Caco-2 (cell line): ENCODE measurements at regions not wholly inside any gene's neighbourhood (a gene's known extent, or its start where the extent isn't known, plus 50 kb on each side); places are given as distances from the start of the nearest gene placed in this dataset.

Experiments
- BruUV-seq: library from RNA; stranded (reverse); fragments of 400-500 nt; replicated peaks from 2 replicates; lab custom pipeline; 2021; lab: Mats Ljungman, UMichigan
- CTCF ChIA-PET: fragments of 300-600 bp; sonication (Branson Sonifier 250); formaldehyde crosslinking; loops from one replicate; lab custom pipeline; 2022; ENCODE audit warnings: antibody characterized with exemption; lab: Charles Lee
- POLR2A ChIA-PET: fragments of 300-600 bp; sonication (Branson Sonifier 250); formaldehyde crosslinking; loops from one replicate; lab custom pipeline; 2022; ENCODE audit warnings: antibody characterized with exemption; lab: Charles Lee
- DNase-seq, 2 experiments: peaks; one replicate each; pipeline versions ENCODE4 v3.0.0 to v3.0.0-alpha.2; 2020 to 2022
- H3K27me3 ChIP-seq: replicated peaks from 2 replicates; pipeline ENCODE4 v1.6.0; 2011; ENCODE audit warnings: low read length; ENCODE audit not compliant: control insufficient read depth, insufficient read depth
- H3K36me3 ChIP-seq: 2 replicates; pipeline ENCODE4 v1.5.1; 2011; ENCODE audit warnings: low read length; ENCODE audit not compliant: control insufficient read depth, insufficient read depth
- H3K4me1 ChIP-seq: fragments of 250-450 bp; sonication (Bioruptor Pico); 2 replicates; pipeline ENCODE4 v1.5.1; 2020; ENCODE audit warnings: mild to moderate bottlenecking
- H3K4me3 ChIP-seq: 2 replicates; pipeline ENCODE4 v1.5.1; 2011; ENCODE audit warnings: low read depth, mild to moderate bottlenecking, control low read depth, low read length
- H3K9me3 ChIP-seq: fragments of 250-450 bp; sonication (Bioruptor Pico); 2 replicates; pipeline ENCODE4 v1.5.1; 2020; ENCODE audit warnings: mild to moderate bottlenecking, moderate library complexity
- H3K27ac Mint-ChIP-seq: one replicate; pipeline ENCODE4 v1.8.0; 2022; ENCODE audit warnings: mixed read lengths; ENCODE audit not compliant: unreplicated experiment
- H3K27me3 Mint-ChIP-seq: one replicate; pipeline ENCODE4 v1.8.0; 2022; ENCODE audit warnings: mixed read lengths; ENCODE audit not compliant: insufficient read depth, unreplicated experiment
- H3K36me3 Mint-ChIP-seq: one replicate; pipeline ENCODE4 v1.8.0; 2022; ENCODE audit warnings: mild to moderate bottlenecking, mixed read lengths; ENCODE audit not compliant: insufficient read depth, unreplicated experiment
- H3K4me1 Mint-ChIP-seq: one replicate; pipeline ENCODE4 v1.8.0; 2022; ENCODE audit warnings: low read depth, mixed read lengths; ENCODE audit not compliant: unreplicated experiment
- H3K4me3 Mint-ChIP-seq: one replicate; pipeline ENCODE4 v1.8.0; 2022; ENCODE audit warnings: mild to moderate bottlenecking, moderate library complexity, mixed read lengths; ENCODE audit not compliant: unreplicated experiment
- H3K9me3 Mint-ChIP-seq: one replicate; pipeline ENCODE4 v1.8.0; 2022; ENCODE audit warnings: mixed read lengths; ENCODE audit not compliant: unreplicated experiment
- intact Hi-C: fragments of 100-400 bp; cut with micrococcal nuclease; formaldehyde crosslinking; loops from one replicate; pipeline ENCODE4 v1.10.0; 2022; ENCODE audit not compliant: unreplicated experiment
- TF ChIP-seq, protein P1 (sequence below), 2 experiments: fragments of 200-600 bp in 1 of 2; IDR thresholded peaks; 1 replicate in 1 of 2; 2 replicates in 1 of 2; pipeline versions ENCODE4 v1.5.1 to v1.8.0; 2011 to 2022; ENCODE audit warnings: antibody characterized with exemption in 1 of 2, control low read depth in 1 of 2, inconsistent platforms in 1 of 2, low read depth in 1 of 2, low read length in 1 of 2, mild to moderate bottlenecking in 1 of 2, moderate library complexity in 1 of 2; ENCODE audit not compliant: insufficient read depth in 1 of 2, severe bottlenecking in 1 of 2, unreplicated experiment in 1 of 2

DNA sequence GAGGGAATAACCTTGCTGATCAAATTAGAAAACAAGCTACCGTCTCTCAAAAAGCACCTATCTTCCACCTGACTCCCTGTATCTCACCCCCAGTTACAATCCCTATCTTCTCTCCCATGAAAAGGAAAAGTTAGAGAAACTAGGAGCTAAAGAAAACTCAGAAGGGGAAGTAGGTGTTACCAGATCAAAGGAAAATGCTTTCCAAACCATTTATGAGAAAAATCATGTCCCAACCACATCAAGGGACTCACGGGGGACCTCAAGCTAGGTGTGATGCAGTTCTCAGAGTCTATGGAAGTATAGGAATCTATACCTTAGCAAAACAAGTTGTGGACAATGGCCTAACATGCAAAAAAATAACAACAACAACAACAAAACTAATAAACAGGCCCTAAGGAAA, 135.5 kb upstream of the RMP24 start:
- Histone ChIP-seq H3K36me3 (no peaks in the 10 kb centered on the region), H3K27me3 (no peaks in the 10 kb centered on the region), H3K9me3 (no peaks in the 10 kb centered on the region), H3K4me1 (no peaks in the 10 kb centered on the region), H3K4me3 (no peak overlapping the region)
- TF ChIP-seq, protein P1, sequence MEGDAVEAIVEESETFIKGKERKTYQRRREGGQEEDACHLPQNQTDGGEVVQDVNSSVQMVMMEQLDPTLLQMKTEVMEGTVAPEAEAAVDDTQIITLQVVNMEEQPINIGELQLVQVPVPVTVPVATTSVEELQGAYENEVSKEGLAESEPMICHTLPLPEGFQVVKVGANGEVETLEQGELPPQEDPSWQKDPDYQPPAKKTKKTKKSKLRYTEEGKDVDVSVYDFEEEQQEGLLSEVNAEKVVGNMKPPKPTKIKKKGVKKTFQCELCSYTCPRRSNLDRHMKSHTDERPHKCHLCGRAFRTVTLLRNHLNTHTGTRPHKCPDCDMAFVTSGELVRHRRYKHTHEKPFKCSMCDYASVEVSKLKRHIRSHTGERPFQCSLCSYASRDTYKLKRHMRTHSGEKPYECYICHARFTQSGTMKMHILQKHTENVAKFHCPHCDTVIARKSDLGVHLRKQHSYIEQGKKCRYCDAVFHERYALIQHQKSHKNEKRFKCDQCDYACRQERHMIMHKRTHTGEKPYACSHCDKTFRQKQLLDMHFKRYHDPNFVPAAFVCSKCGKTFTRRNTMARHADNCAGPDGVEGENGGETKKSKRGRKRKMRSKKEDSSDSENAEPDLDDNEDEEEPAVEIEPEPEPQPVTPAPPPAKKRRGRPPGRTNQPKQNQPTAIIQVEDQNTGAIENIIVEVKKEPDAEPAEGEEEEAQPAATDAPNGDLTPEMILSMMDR (IDR thresholded peaks at IDR 0.05; ENCODE audit: insufficient read depth in 1 of 2, low read depth in 1 of 2, low read length in 1 of 2, severe bottlenecking in 1 of 2, unreplicated experiment in 1 of 2): no peak
- BruUV-seq: no TSS peak
- intact Hi-C loops: no loop called here
- peaks cover 13% of the 10 kb centered on the region for H3K27me3 Mint-ChIP-seq
- H3K27ac Mint-ChIP-seq: no peak overlapping the region
- ChIA-PET CTCF (no interaction called here), POLR2A (no interaction called here)
- no peaks in the 10 kb centered on the region for H3K9me3 Mint-ChIP-seq
- no peak for DNase-seq
- H3K4me3 Mint-ChIP-seq: no peak overlapping the region
- H3K4me1 Mint-ChIP-seq: no peaks in the 10 kb centered on the region
- H3K36me3 Mint-ChIP-seq: no peaks in the 10 kb centered on the region

DNA sequence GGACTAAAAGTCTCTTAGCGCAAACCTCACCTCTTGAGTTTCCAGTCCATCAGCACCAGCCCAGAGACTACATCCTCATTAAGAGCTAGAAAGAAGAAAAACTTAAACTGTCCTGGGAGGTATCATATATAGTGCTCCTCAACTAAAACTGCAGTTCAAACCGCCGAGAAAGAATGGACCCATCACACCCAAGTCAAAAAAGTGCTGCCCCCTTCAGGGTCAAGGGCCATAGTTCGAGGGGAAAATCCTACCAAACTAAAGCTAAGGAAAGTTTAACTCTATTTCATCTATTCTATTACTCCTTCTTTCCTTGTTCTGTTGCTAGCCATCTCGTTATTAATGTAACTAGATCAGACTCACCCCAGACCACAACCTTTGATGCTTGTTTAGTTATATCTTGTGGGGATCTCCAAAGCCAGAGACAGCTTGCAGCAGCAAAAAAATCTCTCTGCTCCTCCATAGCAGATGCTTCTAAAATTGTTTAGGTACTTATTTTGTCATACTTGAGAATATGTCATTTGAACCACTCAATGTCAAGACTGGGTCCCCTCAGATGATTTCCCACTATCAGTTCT, 134.5 kb upstream of the RMP24 start:
- TF ChIP-seq, protein P1 (IDR thresholded peaks at IDR 0.05; ENCODE audit: insufficient read depth in 1 of 2, low read depth in 1 of 2, low read length in 1 of 2, severe bottlenecking in 1 of 2, unreplicated experiment in 1 of 2): no peak
- intact Hi-C loops: no loop called here
- no peak for DNase-seq
- Histone ChIP-seq H3K36me3 (no peaks in the 10 kb centered on the region), H3K4me3 (no peak overlapping the region), H3K4me1 (no peaks in the 10 kb centered on the region), H3K27me3 (no peaks in the 10 kb centered on the region), H3K9me3 (no peaks in the 10 kb centered on the region)
- Mint-ChIP-seq H3K4me3 (no peak overlapping the region), H3K27ac (no peak overlapping the region), H3K4me1 (no peaks in the 10 kb centered on the region), H3K36me3 (no peaks in the 10 kb centered on the region), H3K9me3 (no peaks in the 10 kb centered on the region), H3K27me3 (peaks cover 13% of the 10 kb centered on the region)
- BruUV-seq: no TSS peak
- ChIA-PET POLR2A (no interaction called here), CTCF (no interaction called here)

DNA sequence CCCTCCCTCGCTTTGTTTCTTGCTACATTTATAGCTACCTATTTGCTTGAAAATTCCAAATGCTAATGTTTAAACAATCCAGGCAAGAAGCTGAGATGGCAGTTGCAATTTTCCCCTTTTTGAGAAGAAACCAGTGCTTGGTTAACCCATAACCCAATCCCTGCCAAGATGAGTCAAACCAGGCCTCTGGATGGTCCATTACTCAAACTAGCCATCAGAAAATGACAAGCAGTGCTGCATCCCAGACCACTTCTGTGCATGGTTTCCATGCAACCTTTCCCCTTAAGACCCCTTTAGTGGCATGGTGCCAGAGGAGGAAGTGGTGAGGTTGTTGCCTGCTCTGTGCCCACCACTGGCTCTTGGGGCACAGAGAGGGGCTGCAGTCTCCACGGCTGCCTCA, 131.2 kb upstream of the RMP24 start:
- TF ChIP-seq, protein P1 (IDR thresholded peaks at IDR 0.05; ENCODE audit: insufficient read depth in 1 of 2, low read depth in 1 of 2, low read length in 1 of 2, severe bottlenecking in 1 of 2, unreplicated experiment in 1 of 2): no peak
- peaks cover 24% of the 10 kb centered on the region for H3K27me3 Mint-ChIP-seq
- H3K9me3 Mint-ChIP-seq: no peaks in the 10 kb centered on the region
- DNase-seq: no peak
- Histone ChIP-seq H3K27me3 (no peaks in the 10 kb centered on the region), H3K4me3 (no peak overlapping the region), H3K36me3 (no peaks in the 10 kb centered on the region), H3K4me1 (no peaks in the 10 kb centered on the region), H3K9me3 (no peaks in the 10 kb centered on the region)
- intact Hi-C loops: no loop called here
- H3K4me1 Mint-ChIP-seq: no peaks in the 10 kb centered on the region
- H3K36me3 Mint-ChIP-seq: no peaks in the 10 kb centered on the region
- H3K4me3 Mint-ChIP-seq: no peak overlapping the region
- no TSS peak for BruUV-seq
- ChIA-PET POLR2A (no interaction called here), CTCF (no interaction called here)
- H3K27ac Mint-ChIP-seq: no peak overlapping the region
